GM18909 (cell line): ENCODE measurements at regions not wholly inside any gene's neighbourhood (a gene's known extent, or its start where the extent isn't known, plus 50 kb on each side); places are given as distances from the start of the nearest gene placed in this dataset.
"Not testable (repeated sequence)": the region's sequence is repeated elsewhere in the genome, so short reads cannot be mapped to it uniquely, and the experiment has no call there.

Source experiments
- ATAC-seq: cut with Tn5 transposase; IDR thresholded peaks from one replicate; pipeline ENCODE4 v1.9.1; 2021; ENCODE audit warnings: mild to moderate bottlenecking; ENCODE audit not compliant: unreplicated experiment, poor library complexity

- no peak for ATAC-seq
Observed at GRCh38 chr14:30252783-30253674, 305.9 kb upstream of the G2E3 start.

DNA sequence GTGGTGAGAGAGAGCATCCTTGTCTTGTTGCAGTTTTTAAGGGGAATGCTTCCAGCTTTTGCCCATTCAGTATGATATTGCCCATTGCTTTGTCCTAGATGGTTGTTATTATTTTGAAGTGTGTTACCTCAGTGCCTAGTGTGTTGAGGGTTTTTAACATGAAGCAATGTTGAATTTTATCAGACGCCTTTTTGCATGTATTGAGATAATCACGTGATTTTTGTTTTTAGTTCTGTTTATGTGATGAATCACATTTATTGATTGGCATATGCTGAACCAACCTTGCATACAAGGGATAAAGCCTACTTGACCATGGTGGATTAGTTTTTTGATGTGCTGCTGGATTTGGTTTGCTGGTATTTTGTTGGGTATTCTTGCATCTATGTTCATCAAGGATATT, 302.3 kb upstream of the G2E3 start:
- no peak for ATAC-seq

- ATAC-seq, result no peak
Observed at GRCh38 chr14:30257946-30258661, 300.9 kb upstream of the G2E3 start.

- ATAC-seq, result no peak
Observed at GRCh38 chr14:30260833-30261607, 297.9 kb upstream of the G2E3 start.

DNA sequence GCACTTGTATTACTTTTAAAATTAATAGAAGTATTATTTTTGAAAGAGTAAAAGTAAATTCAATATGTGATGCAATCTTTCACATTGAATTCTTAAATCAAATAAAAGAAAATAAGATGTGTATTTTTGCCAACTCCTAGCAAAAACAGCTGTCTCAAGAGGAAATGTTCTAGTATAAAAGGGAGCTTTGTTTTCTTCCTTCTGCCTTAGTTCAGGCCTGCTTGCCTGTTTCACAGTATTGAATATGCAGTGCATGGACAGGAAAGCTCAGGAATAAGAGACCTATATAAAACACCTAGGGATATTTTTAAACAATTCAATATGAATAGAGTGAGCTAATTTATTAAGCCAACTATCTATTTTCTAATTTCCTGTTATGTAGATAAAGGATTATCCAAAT, 294.8 kb upstream of the G2E3 start:
- no peak for ATAC-seq

DNA sequence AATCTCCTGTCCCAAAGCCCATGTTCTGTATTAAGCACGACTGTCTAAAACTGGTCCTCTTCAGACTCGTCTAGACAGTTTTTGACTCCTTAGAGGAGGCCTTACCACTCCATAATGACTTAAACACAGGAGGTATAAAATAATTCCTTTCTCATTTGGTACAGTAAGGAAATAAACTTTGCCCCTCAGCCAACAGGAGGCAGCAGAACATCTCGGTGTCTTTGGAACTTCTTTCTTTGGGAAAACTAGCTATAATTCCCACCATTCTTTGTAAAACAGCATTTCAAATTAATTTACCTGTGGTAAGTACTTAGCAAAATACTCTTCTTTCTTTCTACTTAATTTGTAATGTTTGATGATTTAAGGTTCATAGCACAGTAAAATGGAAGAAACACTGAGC, 292.7 kb upstream of the G2E3 start:
- ATAC-seq, result no peak

DNA sequence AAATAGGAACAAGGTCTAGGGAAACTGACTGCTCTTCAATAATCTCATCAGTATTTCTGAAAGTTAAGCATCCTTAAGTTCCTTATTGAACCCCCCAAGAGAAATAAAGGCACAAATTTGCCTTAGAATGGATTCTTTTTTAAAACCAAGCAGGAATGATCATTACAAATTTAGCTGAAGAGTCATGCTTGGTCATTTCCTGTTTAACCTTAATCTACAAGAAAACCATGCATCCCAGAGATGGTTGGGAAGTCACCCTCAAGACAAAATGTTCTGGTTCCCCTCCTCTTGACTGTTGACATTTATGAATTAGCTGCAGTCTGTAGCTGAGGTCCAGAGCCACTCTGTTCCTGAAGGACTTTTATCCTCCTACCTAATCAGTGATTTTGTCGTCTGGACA, 291.8 kb upstream of the G2E3 start:
- no peak for ATAC-seq

GRCh38 chr14:30270200-30271161, 288.5 kb upstream of the G2E3 start:
- ATAC-seq, result peak; percentile 100

GRCh38 chr14:30271811-30272323, 287.1 kb upstream of the G2E3 start:
- ATAC-seq, result no peak

- no peak for ATAC-seq
Observed at GRCh38 chr14:30272848-30273832, 285.8 kb upstream of the G2E3 start.

- ATAC-seq, result no peak
Observed at GRCh38 chr14:30275604-30276003, 283.4 kb upstream of the G2E3 start.

DNA sequence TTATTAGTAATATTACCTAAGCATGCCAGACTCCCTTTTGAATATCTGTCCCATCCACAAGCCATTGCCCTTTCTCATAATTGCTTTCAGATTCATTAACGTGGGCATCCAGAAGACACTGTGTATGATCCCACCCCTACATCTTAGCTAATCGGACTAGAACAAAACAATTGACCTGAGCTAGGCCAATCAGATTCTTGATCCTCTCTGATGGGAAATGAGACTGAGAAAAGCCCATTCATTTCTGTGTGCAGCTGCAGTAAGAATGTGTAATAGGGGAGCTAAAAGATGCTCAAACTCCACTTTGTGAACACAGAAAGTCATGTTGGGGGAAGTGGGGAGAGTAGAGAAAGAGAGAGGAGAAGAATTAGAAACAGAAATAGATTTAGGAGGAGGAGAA, 281.7 kb upstream of the G2E3 start:
- ATAC-seq, result no peak

DNA sequence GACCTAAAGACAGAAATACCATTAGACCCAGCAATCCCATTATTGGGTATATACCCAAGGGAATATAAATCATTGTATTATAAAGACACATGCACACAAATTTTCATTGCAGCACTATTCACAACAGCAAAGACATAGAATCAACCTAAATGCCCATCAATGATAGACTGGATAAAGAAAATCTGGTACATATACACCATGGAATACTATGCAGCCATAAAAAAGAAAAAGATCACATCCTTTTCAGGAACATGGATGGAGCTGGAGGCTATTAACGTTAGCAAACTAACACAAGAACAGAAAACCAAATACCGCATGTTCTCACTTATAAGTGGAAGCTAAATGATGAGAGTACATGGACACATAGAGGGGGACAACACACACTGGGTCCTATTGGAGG, 280.1 kb upstream of the G2E3 start:
- not testable (repeated sequence) for ATAC-seq

GRCh38 chr14:30283822-30284446, 275.0 kb upstream of the G2E3 start:
- ATAC-seq, result peak; percentile 80

GRCh38 chr14:30284808-30285207, 274.1 kb upstream of the G2E3 start:
- no peak for ATAC-seq

- no peak for ATAC-seq
Observed at GRCh38 chr14:30287579-30288445, 271.1 kb upstream of the G2E3 start.

- no peak for ATAC-seq
Observed at GRCh38 chr14:30290001-30290400, 269.0 kb upstream of the G2E3 start.
